NCI-H128 (cell line): ENCODE measurements at regions not wholly inside any gene's neighbourhood (a gene's known extent, or its start where the extent isn't known, plus 50 kb on each side); places are given as distances from the start of the nearest gene placed in this dataset.

Experiments
- DNase-seq: peaks from one replicate; lab custom pipeline; 2025; ENCODE audit not compliant: unreplicated experiment; lab: John Stamatoyannopoulos, UW

- no peak for DNase-seq
These were observed 307.0 kb downstream of the ARPP21 start for GRCh38 chr3:35946121-35946853.

DNA sequence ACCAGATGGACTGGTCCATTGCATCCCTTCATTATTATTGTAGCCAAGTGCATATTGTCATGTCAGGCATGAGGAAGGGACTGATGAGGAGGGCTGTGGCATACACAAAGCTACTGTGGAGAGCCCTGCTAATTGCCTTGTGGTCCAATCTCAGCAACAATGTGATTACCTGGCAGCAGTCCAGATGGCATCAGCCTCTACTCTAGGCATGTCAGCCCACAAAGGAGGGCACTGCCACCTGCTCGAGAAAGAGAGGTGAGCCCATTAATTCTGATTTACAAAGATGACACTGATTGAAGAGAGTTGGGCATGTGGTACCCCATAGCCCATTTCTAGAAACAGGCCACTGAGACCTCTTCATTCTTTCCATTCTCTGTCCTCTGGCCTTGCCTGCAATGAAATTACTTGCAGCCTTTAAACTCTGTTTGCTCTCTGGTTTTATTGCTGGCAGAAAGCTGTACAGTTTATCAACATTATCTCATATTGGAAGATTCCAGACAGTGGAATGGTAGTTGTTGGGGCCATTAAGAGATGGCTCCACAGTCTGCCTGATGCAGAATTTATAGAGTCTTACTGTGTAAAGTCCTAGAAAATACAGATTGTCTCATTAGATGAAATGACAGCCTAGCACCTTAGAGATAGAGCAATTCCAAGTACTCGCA lies 307.7 kb downstream of the ARPP21 start:
- peak; percentile 65 for DNase-seq

DNA sequence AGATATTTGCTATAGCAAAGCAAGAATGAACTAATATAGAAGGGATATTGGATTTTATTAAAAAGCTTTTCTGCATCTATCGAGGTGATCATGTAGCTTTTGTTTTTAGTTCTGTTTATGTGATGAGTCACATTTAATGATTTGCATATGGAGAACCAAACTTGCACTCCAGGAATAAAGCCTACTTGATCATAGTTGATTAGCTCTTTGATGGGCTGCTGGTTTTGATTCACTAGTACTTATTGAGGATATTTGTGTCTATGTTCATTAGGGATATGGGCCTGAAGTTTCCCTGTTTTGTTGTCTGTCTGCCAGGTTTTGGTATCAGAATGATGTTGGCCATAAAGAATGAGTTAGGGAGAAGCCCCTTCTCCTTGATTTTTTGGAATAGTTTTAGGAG lies 310.7 kb downstream of the ARPP21 start:
- DNase-seq = no peak

GRCh38 chr3:35954413-35954812 lies 315.1 kb downstream of the ARPP21 start:
- DNase-seq = no peak

GRCh38 chr3:35965908-35966307 lies 326.6 kb downstream of the ARPP21 start:
- no peak for DNase-seq

DNA sequence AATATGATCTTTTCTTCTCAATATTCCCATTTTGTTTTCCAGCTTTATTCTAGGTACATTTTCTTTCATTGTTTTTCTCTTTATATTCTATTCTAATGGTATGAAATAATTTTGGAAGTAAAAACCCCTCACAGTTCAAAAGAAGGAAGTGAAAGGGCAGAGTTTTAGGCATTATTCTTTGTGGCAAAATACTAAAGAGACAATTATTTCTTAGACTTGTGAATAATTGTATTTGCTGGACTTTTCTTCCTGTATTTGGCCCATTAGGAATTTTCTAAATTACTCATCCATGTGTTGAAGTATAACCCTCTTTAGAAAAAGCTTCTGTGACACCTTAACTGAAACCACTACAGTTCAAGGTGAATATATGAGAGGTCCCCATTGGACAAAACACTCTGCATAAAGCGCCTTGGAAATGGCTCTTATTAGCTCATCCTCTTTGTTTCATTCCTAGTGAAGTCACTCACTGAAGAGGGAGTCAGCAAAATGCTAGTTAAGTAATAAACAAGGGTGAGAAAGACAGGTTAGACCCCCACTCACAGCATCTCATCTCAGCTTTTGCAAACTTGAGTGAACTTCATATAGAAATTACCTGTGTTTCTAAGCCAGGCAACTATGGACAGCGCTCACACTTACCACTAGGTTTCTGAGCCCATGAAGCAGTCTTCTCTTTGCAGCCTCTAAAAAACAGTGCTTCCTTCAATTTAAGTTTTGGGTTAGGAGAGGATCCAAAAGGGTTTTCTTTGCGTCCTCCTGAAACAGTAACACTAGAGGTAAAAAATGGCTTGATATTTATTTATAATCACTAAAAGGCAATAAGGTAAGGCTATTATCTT lies 327.5 kb downstream of the ARPP21 start:
- no peak for DNase-seq

GRCh38 chr3:35968043-35968622 lies 328.8 kb downstream of the ARPP21 start:
- DNase-seq = no peak

- DNase-seq = no peak
These were observed 330.1 kb downstream of the ARPP21 start for GRCh38 chr3:35969406-35969805.

GRCh38 chr3:35970793-35971192 lies 331.5 kb downstream of the ARPP21 start:
- DNase-seq = no peak

GRCh38 chr3:35971686-35972085 lies 332.4 kb downstream of the ARPP21 start:
- DNase-seq = no peak

GRCh38 chr3:35974872-35975271 lies 335.5 kb downstream of the ARPP21 start:
- DNase-seq = no peak

DNA sequence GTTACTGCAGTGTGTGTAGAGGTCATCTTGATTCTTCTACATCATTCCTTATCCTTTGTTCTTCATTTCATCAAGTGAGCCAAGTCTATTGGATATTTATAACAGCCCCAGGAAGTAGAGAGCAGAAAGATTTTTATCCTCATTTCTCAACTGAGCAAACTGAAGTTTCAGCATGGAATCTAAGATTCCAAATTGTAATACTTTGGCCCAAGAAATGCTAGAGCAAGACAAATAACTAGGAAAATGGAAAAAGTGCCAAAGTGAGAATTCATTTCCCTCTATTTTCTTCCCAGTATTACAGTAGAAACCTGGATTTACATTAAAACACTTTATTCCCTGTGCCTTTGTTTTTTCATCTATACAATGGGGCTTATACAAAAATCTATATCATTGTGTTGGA lies 346.8 kb downstream of the ARPP21 start:
- DNase-seq = no peak

DNA sequence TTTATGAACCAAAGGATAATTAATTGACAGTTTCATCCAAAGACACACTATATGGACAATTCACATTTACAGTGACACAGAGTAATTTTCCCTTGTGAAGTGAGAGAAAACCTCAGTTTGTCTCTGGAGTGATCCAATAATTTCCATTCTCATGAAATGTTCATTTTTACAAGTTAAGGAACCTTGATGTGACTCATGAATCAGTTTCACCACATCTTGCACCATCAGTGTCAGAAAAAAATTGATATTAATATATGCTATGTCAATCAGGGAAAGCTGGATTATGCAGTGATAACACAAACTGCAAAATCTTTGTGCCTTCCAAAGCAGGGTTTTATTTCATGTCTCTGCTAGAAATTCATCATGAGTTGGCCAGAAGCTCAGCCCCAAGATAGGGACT lies 348.1 kb downstream of the ARPP21 start:
- no peak for DNase-seq

DNA sequence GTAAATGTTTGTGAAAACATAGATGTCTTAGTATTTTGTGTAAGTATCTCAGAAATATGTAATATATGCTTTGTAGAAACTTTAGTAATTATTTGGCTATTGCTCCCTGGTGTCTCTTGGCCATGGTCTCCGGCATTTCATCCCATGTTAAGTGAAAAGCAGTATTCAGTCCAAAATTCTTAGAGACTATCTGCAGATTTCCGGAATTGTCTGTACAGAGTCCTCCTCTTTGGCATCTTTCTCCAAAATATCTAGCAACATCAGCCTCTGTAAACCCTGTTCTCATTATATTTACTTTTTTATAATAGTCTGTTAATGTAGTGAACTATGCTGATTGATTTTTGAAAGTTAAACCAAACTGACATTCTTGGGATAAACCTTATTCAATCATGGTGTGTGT lies 352.7 kb downstream of the ARPP21 start:
- DNase-seq = no peak

DNA sequence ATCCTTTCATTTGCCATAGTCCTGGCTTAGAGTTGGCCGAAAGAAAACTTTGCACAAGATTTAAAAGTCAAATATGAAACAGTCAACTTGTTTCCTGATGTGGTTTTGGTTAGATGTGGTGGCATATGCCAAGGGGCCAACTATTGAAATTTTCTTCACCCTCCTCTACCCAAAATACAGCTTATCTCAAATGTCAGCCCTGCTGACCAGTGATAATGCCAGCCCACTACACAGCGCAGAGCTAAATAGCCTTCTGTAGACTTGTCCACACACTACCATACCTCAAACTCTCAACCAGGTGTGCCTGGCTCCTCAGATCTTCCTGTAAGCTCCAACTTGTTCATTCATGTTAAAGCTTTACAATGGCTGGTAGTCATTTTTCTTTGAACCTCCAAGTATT lies 368.5 kb upstream of the STAC start:
- DNase-seq = no peak

GRCh38 chr3:36013425-36013824 lies 366.9 kb upstream of the STAC start:
- DNase-seq = no peak

DNA sequence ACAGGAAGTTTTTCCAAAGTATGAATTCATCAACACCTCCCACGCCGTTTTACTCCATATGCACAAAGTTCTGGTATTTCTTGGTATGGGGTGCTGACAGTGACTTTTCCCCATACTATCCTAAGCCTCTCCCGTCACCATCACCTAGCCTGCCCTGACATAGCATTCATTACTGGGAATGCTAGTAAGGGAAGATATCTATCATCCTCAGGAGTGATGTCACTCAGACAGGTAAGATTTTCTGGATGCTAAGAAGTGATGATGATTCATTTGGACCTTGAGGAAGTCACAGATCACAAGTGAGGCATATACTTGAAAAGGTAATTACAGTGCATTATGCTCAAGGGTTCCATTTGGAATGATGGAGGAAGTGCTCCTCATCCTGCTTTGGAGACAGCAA lies 355.1 kb upstream of the STAC start:
- no peak for DNase-seq

- no peak for DNase-seq
These were observed 347.9 kb upstream of the STAC start for GRCh38 chr3:36032180-36033047.

- DNase-seq = peak; percentile 24
These were observed 321.8 kb upstream of the STAC start for GRCh38 chr3:36058404-36059030.

GRCh38 chr3:36060950-36061349 lies 319.4 kb upstream of the STAC start:
- peak; percentile 0 for DNase-seq
